Ecto neural progenitor cell (in vitro differentiated cells): ENCODE measurements at regions not wholly inside any gene's neighbourhood (a gene's known extent, or its start where the extent isn't known, plus 50 kb on each side); places are given as distances from the start of the nearest gene placed in this dataset.
"Not testable (repeated sequence)": the region's sequence is repeated elsewhere in the genome, so short reads cannot be mapped to it uniquely, and the experiment has no call there.

Experiments
- DNase-seq: peaks from one replicate; pipeline ENCODE4 v3.0.0-alpha.2; 2018; ENCODE audit warnings: low spot score

DNA sequence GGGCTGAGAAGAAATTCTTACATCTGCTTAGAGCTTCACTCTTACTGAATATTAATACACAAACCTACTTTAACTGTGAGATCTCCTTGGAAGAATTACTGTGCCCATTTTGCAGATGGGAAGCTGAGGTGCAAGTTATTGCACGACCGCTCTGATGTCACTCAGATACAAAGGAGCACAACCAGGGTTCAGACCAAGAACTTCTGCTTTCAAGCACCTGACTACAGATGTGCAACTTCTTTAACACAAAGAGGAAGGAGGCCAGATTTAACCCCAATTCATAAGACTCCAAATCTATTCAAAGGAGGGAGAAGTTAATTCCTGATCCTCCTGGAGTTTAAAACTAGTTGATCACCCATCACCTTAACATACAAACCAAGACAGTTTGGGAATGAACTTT is 232.6 kb downstream of the VRK1 start:
- no peak for DNase-seq

DNA sequence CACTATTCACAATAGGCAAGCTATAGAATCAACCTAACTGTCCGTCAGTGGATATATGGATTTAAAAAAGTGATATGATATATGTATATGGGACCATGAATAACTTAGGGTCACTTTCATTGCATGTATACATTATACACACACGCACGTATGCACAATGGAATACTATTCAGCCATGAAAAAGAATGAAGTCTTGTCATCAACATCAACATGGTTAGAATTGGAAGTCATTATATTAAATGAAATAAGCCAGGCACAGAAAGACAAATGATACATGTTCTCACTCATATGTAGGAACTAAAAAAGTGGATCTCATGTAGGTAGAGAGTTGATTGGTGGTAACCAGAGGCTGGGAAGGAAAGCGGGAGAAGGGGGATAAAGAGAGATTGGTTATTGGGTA is 234.3 kb downstream of the VRK1 start:
- no peak for DNase-seq

DNA sequence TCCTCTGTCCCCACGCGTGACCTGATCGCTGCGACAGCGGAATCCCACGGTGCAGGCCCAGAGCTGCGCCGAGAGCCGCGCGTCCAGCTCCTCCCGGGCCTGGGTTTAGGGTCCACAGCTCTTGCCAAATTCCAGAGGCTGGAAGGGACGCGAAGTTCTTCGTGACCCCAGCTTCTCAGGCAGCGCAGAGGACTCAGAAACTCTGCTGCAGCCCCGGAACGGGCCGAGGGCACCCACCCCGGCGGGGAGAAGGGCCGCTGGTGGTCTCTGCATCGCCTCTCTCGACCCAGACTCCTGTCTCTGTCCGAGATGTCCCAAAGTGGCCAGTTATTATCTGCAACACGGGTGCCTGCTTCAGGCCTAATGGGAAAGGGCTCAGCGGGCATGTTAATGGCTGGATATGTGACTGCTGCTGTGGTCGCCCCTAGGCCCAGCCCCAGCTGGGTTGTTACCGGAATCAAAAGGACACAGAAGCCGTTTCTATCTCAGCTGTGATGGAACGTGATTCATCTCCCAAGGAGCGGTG is 236.4 kb downstream of the VRK1 start:
- DNase-seq, result peak; percentile 59

DNA sequence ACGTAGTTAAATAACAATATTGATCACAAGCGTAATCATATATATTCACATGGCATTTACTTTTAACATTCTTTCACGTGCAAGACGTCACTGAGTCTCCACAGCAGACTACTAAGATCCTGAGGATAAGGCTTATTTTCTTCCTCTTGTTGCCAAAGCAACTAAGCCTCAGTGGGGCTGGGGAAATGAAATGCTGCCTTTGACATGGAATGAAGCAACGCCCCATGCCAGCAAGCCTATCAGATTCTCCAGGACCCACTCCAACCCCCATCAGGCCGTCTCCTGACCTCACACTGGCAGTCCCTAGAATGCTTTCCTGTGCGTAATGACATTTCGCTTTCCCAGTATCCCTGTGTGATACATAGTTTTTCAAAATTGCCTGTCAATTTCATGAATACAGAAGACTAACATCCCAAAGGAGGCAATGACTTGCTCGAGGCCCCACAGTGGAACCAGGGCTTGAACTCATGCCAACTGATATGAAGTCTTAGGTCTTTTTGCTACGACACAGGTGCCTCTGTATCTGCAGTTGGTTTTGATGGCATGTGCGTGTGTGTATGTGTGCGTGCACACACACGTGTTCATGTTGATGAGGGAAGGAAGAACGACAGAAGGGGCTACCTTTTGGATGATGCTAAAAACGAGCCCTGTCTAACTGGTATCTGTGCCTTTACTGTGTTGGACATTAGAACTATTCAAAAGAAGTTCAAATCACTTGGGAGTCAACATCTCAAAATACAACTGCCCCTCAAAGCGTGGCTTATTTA is 239.1 kb downstream of the VRK1 start:
- peak; percentile 74 for DNase-seq

DNA sequence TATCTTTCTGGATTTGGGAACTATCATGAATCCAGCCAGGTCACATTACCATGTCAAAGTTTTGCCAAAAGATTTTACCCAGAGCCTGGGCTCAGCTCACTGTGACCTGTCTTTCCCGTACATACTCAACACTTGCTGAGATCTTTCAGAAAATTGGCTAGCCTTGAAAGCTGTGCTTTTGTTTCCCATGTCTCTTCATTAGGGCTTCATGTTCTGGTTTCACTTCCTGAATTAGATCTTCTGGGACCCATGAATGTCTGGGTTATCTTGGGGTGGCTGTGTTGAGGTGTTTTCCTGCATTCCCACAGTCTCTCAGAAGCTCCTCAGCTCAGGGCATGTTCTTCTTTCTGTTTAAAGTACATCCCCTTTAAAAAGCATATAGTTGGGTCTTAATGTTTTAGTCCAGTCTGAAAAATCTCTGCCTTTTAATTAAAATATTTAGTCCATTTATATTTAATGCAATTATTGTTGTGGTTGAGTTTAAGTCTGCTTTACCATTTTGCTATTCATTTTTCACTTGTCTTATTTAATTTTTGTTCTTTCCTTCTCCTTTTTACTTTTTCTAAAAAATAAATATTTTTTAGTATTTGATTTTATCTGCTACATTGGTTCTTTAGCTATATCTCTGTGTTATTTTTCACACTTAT is 242.7 kb downstream of the VRK1 start:
- no peak for DNase-seq

DNA sequence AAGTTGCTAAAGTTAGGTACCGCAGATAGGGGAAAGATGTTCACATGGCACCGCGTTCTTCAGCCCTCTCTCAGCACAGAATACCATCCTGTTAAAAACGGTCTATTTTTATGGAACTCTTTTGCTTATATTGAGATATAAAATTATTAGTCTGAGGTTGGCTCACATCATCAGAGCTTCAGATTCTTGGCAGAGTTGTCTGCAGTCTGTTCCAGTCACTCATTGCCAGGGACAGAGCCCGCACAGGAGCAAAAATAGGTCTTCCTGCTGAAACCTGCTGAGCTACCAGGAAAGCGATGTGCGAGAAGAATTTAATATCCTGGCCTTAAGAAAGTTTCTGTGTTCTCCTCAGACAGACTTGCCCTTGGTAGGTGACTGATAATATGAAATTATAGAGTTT is 249.8 kb downstream of the VRK1 start:
- no peak for DNase-seq

DNA sequence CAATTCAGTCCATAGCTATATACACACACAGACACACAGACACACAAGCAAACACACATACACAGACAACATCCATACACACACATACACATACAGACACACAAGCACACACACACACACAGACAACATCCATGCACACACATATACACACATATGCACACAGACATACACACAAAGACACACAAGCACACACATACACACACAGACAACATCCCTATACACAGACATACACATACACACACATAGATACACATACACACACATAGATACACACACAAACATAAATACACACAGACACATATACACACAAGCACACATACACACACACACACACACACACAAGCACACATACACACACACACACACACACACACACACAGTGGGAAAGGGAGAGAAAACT is 254.8 kb downstream of the VRK1 start:
- no peak for DNase-seq

DNA sequence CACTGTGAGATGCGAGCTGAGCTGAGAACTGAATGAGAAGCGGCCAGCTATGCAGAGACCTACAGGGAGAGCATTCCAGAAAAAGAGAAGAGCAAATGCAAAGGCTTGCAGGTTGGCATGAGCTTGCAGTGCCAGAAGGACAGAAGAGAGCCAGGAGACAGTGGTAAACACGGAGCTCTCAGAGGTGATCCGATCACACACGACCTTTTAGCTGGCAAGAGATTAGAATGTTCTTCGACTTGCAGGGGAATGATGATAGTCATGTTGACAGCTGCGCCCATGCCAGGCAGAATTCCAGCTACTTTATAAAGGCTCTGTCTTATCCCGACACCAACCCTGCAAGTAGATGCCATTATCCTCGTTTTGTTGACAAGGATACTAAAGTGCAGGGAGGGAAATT is 256.8 kb downstream of the VRK1 start:
- DNase-seq, result no peak

DNA sequence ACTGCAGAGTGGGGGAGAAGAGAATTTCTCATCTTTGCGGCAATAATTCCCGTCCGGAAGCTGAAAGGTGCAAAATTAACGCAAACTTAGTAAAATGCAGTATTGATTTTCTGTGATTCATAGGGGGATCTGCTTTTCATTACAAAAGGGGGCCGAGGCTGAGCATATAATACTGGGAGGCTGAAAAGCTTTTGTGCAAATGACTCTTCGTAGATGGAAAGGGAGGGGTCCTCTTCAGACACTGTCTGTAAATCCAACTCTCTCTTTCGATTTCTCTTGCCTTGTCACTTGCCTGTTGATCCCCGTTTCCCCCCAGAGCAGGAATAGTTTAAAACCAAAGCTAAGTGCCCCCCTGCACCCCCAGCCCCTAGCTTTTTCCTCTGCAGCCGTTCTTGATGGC is 258.2 kb downstream of the VRK1 start:
- DNase-seq, result no peak

DNA sequence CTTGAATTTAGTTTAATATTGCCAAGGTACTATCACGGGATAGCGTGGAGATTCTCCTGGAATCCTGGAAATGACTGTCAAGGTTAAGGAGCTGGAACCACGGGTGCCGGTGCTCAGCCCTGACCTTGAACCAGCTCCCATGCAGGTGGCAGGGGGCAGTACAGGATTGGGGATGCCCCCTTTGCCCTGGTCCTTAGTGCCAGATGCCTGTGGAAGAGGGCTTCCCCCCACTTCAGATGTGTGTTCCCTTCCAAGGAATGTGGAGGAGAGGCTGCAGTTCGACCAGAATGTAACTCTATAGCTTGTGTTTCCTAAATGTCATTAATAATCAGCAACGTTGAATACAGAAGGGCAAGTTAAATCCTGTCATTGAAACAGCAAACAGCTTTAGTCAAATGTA is 258.9 kb downstream of the VRK1 start:
- no peak for DNase-seq

DNA sequence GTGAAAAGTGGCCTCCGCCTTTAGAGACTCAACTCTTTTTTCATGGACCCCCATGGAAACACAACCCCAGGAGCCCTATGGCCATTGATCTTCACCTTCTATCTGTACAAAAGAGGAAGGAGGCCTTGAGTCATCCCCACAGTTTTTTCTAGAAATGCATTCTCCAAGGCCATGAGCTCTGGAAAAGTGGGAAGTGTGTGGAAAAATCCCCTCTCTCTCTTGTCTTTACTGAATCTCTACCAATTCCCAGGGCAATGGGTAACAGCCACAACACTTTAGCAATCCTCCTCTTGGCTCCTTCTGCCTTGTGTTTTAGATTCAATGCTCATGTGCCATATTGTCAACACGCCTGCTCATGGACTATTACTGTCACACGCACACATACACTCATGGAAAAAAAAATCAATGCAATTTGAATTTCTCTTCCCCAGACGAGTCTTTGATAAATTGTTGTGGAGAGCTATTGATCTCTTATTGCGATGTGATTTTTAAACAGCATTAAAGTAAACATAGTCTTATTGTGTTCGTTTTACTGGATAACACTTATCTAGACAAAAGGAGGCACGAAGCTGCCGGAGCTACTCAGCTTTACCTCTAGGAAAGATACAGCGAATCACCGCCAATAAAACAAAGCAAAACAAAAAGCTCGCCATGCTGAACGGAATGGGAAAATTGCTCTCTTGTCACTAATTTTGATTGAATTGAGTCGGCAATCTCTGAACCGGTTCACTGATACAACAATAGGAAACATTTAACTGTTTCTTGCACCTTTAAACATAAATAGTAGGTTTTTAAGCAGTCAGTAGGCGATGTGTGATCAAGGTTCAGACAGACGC is 260.3 kb downstream of the VRK1 start:
- no peak for DNase-seq

DNA sequence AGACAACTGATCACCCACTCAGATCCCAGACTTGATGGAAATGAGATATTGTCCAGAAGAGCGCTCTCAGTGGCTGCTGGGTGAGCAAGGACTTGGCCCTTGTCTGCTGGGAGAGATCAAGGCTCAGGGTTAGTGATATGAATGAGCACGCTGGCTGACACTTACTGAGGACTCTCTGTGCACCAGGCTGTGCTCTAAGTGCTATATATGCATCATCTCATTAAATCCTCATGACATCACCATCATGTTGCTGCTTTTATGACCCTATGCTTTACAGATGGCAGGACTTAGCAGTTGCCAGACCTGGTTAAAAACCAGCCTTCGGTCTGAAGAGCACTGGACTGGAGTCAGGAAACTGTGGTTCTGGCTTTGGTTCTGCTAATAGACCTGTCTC is 260.9 kb downstream of the VRK1 start:
- DNase-seq, result no peak

DNA sequence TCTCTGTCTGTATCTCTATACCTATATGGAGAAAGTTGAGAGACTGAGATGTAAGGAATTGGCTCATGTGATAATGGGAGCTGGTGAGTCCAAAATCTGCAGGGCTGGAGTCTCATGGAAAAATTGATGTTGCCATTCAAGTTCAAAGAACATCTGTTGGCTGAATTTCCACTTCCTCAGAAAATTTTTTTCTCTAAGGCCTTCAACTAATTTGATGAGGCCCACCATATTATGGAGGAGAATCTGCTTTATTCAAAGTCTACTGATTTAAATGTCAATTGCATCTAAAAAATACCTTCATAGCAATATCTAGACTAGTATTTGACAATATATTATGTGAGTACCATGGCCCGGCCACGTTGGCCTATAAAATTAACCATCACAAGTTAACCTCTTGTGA is 261.4 kb downstream of the VRK1 start:
- DNase-seq, result no peak

DNA sequence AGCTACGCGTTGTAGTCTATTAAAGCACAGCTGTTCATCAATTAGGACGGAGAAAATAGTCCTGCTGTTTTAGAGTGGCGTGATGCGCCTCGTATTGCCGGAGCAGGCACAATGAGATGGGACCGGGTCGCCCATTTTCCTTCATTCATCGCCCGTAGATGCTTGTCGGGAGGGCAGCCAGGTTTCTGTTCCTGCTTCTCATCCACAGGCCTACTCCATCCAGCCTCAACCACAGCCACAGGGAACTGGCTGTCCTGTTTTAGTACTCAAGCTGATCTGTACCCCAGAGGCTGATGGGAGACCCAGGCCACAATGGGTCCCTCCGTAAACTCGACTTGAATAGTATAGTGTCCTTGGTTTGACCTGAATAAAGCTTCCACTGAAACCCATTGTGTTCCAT is 264.0 kb downstream of the VRK1 start:
- DNase-seq, result no peak

DNA sequence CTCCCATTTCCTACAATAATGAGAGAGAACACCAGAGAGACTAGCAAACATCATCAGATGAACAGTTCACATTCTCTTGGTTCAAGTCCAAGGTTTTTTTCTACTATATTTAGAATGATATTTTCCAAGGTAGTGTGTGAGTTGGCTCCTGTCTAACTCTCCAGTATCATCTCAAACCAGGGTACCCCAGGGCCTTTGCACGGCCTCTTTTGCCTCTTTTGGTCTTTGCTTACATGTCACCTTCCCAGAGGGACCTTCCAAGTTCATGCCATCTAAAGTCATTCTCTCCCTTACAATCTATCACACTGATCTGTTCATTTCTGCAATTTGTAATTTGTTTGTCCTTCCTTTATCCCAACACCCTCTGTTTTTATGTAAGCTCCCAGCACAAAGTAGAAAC is 264.5 kb downstream of the VRK1 start:
- DNase-seq, result no peak

DNA sequence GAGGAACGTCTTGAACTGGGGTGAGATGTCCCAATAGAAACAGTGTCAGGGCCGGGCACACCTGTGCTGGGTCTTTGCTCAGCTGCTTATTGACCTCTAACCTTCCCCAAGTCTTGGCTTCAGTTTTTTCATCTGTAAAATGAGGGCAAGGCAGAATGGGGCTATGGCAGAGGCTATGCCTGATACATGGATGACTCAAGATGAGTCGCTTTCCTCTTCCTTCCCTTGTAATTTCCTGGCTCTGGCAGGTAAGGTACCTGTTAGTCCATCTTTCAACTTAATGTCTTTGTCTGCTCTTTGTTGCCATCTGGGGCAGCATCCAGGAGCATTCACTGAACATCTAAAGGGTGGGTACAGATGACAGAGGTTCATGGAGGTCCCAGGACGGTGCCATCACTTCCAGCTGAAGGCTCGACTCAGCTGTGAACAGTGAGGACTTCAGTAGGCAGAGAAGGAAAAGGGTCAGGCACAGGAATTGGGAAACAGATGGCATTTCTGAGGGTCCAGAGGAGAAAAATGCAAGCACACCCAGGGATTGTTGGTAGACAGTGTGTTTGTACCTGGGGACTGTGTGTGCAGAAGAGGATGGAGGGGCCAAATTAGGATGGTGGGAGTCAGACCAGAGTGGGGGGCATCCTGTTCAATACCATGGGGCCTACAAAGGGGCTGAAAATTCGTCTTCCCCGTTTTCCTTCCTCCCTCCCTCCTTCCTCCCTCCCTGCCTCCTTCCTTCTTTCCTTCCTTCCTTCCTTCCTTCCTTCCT is 268.3 kb downstream of the VRK1 start:
- no peak for DNase-seq

DNA sequence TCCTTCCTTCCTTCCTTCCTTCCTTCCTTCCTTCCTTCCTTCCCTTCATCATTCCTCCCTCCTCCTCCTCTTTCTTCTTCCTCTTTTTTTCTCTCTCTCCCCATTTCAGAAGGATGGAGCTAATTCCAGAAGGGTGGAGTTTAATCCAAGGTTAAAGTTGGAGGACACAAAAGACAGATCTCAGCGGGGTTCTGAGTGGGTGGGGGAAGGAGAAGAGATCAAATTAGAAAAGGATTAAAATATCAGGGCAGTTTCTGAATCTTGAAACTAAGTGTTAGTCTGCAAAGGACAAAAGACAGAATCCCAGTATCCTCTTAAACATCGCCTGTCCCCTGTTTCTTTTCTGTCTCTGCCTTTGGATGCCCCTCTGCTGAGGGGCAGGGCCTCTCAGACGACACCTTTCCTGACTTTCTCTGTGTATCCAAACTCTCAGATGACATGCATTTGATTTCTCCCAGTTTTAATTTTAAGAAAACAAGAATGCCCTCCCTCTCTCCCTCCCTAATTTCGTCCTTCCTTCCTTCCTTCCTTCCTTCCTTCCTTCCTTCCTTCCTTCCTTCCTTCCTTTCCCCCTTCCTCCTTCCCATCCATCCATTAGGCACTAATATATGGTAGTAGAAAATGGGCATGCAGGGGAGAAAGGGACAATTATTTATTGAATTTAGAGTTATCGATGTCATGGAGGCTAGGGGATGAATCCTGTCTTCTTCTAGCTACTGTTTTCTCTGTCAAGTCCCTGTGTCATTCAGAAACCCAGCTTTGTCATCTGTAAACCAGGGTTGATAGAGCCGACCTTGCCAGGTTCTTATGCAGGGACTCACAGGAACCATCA is 269.1 kb downstream of the VRK1 start:
- DNase-seq, result no peak

DNA sequence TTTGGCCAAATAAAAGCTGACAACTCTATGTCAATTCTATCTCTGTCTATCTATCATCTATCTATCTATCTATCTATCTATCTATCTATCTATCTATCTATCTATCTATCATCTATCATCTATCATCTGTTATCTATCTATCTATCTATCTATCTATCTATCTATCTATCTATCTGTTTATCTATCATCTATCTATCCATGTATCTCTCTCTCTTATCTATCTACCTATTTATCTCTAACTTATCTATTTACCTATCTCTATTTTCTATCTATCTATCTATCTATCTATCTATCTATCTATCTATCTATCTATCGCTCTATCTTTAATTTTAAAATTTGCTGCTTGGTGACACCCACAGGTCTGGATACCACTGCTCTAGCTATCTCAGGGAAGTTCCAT is 271.1 kb downstream of the VRK1 start:
- not testable (repeated sequence) for DNase-seq

DNA sequence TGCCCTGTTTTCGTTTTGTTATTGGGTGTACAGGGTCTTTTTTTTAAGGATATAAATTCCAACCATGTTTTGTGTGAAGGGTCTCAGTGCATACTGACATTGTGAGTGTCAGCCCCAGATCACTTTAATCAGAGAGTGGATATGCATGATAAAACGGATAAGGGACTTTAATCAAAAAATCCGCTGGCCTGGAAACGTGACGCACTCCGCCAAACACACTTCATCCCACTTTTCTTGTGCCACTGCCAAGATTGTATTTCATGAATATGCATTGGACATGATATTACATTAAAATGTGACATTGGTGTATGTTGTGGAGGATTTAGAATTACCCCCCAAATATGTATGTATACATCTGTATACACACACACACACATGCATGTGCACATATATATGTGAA is 273.1 kb downstream of the VRK1 start:
- DNase-seq, result no peak

DNA sequence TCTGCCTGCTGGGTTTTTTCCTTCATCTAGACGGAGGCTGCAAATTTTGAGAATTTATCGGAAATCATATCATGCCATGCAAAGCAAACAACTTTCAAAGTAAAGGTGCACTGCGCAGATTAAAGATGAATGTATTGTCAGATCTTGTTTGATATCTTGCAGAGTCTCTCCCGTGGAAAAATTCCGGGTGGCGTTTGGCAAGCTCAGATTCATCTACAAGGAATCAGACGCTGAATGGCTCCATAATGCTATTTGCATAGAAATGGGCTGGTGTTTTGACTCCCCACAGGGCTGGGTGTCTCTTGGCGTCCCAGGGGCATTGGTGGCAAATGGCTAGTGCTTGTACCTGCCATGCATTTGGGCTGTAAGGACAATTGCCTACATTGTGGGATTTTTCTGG is 274.0 kb downstream of the VRK1 start:
- no peak for DNase-seq

DNA sequence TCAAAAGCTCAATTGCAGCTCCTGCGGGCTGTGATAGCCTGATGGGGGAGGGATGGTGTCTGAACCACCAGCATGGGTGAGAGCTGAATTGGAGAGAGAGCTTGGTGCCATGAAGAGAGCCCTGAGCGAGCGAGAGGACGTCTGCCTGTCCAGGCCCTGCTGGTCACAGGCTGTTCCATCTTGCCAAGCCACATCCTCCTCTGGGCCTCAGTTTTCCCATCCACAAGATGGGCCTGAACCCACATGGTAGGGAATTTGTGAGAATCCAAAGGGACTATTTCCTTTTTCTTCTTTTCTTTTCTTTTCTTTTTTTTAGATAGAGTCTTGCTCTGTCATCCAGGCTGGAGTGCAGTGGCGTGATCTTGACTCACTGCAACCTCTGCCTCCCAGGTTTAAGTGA is 276.4 kb downstream of the VRK1 start:
- DNase-seq, result no peak
